ENCODE measurements at regions not wholly inside any gene's neighbourhood (a gene's known extent, or its start where the extent isn't known, plus 50 kb on each side); places are given as distances from the start of the nearest gene placed in this dataset.

- TF ChIP-seq RAD21 (IDR thresholded peaks at IDR 0.05; ENCODE audit: low read depth), result peak; percentile 82
- TF ChIP-seq REST (IDR thresholded peaks at IDR 0.05; ENCODE audit: low read depth), result no peak
- no peak for TF ChIP-seq EZH2 (IDR thresholded peaks at IDR 0.05)
- peak; percentile 67 to 88 (median 80) for TF ChIP-seq CTCF (IDR thresholded peaks at IDR 0.05 in 2 of 3, conservative IDR thresholded peaks at IDR 0.05 in 1 of 3; ENCODE audit: borderline replicate concordance in 1 of 3, insufficient read depth in 1 of 3, low read depth in 2 of 3, low read length in 2 of 3)
- no peak for TF ChIP-seq POLR2AphosphoS5 (IDR thresholded peaks at IDR 0.05; ENCODE audit: low read depth, low read length)
- TF ChIP-seq CEBPB (IDR thresholded peaks at IDR 0.05; ENCODE audit: low read depth), result no peak
Measured at GRCh38 chr7:22549667-22550513, 49.9 kb upstream of the STEAP1B start.

Measured in HCT116 (cell line).